CD4-positive, alpha-beta T cell treated with Interleukin-4 for 1 hour (primary cell): ENCODE measurements at regions not wholly inside any gene's neighbourhood (a gene's known extent, or its start where the extent isn't known, plus 50 kb on each side); places are given as distances from the start of the nearest gene placed in this dataset.
A peak's percentile ranks its signal among the peaks of the same experiment; 100 is the strongest.
"Not testable (repeated sequence)": the region's sequence is repeated elsewhere in the genome, so short reads cannot be mapped to it uniquely, and the experiment has no call there.

Source experiments
- DNase-seq, 2 donors: peaks; one replicate each; pipeline ENCODE4 v3.0.0-alpha.2; 2020 to 2022

DNA sequence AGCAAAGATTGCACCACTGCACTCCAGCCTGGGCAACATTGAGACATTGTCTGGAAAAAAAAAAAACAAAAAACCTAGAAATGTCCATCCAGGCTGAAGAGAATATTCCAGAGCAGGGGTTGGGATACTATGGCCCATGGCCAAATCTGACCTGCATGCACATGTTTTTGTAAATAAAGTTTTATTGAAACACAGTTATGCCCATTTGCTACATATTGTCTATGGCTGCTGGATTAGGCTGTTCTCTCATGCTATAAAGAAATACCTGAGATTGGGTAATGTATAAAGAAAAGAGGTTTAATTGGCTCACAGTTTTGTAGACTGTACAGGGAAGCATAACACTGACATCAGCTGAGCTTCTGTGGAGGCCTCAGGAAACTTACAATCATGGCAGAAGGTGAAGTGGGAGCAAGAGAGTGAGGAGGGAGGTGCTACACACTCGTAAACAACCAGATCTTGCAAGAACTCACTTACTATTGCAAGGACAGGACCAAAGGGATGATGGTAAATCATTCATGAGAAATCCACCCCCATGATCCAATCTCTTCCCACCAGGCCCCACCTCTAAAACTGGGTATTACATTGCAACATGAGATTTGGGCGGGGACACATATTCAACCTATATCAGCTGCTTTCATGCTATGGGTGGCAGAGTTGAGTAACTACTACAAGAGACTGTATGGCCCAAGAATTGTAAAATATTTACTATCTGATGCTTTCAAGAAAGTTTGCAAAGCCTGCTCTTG is 137.8 kb upstream of the ROPN1B start:
- not testable (repeated sequence) for DNase-seq

DNA sequence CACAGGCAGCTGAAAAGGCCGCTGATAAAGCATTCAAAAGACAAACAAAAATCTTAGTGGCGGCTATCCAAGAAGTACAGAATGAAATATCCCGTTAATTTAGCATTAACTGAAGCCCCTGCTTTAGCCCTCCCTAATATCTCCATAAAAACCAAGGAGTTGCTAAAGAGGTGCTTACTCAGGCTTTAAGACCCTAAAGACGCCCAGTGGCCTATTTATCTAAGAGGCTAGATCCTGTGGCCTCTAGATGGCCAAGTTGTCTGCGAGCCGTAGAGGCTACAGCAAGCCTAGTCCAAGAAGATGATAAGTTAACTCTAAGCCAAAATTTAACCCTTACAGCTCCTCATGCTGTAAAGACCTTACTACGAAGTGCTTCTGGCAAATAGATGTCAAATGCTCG is 133.4 kb upstream of the ROPN1B start:
- not testable (repeated sequence) for DNase-seq

DNA sequence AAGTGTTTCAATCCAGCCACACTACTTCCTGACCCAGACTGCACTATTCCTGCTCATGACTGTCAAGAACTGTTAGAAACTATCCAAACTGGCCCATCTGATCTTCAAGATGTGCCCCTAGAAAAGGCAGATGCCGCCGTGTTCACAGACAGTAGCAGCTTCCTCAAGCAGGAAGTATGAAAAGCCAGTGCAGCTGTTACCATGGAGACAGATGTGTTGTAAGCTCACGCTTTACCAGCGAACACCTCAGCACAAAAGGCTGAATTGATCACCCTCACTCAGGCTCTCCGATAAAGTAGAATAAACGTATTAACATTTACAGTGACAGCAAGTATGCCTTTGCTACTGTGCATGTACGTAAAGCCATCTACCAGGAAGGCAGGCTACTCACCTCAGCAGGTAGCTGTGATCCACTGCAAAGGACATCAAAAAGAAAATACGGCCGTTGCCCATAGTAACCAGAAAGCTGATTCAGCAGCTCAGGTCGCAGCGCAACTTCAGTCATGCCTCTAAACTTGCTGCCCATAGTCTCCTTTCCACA is 132.9 kb upstream of the ROPN1B start:
- peak; percentile 70 to 83 for DNase-seq

DNA sequence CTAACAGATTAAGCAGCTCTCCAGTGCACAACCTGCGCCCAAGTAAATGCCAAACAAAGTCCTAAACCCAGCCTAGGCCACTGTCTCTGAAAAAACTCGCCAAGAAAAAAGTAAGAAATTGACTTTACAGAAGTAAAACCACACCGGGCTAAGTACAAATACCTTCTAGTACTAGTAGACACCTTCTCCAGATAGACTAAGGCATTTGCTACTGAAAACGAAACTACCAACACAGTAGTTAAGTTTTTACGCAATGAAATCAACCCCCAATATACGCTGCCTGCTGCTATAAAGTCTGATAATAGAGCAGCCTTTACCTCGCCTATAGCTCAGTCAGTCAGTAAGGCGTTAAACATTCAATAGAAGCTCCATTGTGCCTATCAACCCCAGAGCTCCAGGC is 132.2 kb upstream of the ROPN1B start:
- peak in 1 of 2 donors; percentile 53 for DNase-seq

DNA sequence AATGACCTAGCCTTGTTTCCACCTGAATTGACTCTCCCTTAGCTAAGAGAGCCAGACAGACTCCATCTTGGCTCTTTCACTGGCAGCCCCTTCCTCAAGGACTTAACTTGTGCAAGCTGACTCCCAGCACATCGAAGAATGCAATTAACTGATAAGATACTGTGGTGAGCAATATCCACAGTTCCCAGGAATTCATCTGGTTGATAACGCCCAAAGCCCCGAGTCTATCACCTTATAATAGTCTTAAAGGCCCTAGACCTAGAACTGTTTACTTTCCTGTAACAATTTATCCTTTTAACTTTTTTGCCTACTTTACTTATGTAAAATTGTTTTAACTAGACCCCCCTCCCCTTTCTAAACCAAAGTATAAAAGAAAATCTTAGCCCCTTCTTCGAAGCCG is 130.1 kb upstream of the ROPN1B start:
- not testable (repeated sequence) for DNase-seq

DNA sequence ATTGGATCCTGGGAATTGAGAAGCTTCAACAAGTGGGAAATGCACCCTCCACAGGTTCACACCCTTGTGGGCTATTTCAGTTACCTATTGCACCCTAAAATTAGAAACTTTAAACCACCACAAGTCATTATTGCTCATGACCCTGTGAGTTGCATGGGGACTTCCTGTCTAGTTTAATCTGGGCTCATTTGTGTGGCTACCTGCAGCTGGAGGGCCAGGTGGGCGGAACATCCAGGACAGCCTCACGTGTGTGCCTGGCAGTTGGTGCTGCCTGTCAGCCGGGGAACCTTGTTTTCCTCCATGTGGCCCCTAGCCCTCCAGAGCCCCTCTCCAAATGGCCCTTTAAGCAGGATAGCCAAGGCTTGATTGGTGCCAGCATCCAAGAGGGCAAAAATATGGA is 128.5 kb upstream of the ROPN1B start:
- not testable (repeated sequence) for DNase-seq

DNA sequence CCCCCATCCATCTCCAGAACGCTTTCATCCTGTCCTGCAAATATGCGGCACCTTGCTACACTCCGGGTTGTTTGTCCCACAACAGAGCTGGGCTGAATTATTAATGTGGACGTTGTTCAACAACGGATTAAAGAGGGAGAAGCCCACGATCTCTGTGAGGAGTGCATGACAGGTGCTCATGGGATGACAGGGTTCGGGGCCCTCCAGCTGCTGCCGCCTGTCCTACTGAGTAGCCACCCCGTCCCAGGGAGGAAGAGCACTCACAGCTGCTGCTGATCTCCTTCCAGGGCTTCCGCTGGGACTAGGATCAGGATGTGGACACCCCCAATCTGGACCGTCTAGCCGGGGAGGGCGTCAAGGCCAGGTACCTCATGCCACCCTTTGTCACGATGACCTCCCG is 121.0 kb upstream of the ROPN1B start:
- not testable (repeated sequence) for DNase-seq

DNA sequence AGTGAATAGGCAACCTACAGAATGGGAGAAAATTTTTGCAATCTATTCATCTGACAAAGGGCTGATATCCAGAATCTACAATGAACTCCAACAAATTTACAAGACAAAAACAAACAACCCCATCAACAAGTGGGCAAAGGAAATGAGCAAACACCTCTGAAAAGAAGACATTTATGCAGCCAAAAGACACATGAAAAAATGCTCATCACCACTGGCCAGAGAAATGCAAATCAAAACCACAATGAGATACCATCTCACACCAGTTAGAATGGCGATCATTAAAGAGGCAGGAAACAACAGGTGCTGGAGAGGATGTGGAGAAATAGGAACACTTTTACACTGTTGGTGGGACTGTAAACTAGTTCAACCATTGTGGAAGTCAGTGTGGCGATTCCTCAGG is 114.0 kb upstream of the ROPN1B start:
- not testable (repeated sequence) for DNase-seq

DNA sequence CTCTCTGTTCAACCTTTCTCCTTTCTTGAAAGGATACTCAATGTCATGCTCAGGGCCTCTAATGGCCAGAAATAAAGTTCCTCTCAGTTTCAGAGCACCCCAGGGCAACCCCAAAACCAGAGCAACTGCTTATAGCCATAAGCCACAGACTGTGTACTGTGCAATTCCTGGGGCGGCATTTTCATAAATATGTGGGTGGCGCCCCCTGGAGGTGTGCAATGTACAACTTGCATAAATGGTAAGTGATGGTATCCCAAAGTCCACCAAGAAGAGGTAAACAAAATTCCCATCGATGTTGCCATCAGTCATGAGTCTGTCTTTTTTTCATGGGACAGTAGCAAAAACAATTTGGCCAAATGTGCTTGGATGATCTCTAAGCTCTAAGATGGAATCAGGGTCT is 108.4 kb upstream of the ROPN1B start:
- not testable (repeated sequence) for DNase-seq

DNA sequence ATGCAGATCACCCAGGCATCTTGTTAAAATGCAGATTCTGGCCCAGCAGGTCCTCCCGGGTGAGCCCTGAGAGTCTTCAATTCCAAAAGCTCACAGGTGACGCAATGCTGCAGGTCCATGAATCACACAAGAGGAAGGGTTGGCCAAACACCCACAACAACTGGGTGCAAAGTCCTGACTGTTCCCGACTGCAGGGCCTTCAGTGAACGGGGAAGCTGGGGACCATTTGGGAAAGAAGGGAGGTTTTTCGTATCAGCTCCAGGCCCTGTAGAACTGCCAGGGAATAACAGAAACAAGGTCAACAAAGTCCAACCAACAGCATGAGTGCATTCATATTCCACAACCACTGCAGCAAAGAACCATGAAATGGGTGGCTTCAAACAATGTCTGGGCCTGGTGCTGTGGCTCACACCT is 106.1 kb upstream of the ROPN1B start:
- DNase-seq, result not testable (repeated sequence)

DNA sequence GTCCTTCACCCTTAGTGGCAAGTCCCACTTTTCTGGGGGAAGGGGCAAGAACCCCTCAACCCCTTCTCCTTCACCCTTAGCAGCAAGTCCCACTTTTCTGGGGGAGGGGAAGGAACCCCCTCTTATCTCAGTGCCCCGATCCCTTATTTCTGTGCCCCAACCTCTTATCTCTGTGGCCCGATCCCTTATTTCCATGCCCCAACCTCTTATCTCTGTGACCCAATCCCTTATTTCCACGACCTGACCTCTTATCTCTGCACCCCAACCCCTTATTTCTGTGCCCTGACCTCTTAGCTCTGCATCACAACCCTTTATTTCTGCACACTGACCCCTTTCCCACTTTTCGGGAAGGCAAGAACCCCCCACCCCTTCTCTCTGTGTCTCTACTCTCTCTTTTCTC is 104.4 kb upstream of the ROPN1B start:
- not testable (repeated sequence) for DNase-seq

DNA sequence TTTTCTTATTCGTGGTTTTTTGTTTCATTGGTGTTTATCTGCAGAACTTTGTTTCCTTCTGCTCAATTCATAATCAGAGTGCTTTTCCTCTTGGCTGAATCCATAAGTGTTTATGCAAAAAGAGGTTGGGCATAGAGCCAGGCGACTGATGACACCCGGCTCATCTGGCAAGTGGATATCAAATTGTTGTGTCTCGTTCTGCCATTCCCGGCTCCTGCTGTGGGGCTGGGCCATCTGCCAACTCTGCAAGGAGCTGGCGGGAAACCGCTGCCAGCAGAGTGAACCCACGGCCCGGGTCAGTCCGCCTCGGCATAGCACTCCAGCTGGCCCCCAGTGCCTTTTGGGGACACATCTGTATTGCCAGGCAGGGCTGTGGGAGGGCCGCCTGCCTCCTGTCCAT is 83.0 kb upstream of the ROPN1B start:
- DNase-seq, result not testable (repeated sequence)

DNA sequence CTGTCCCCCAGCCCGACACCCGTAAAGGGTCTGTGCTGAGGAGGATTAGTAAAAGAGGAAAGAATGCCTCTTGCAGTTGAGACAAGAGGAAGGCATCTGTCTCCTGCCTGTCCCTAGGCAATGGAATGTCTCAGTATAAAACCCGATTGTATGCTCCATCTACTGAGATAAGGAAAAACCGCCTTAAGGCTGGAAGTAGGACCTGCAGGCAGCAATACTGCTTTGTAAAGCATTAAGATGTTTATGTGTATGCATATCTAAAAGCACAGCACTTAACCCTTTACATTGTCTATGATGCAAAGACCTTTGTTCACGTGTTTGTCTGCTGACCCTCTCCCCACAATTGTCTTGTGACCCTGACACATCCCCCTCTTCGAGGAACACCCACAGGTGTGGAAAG is 69.8 kb upstream of the ROPN1B start:
- not testable (repeated sequence) for DNase-seq

DNA sequence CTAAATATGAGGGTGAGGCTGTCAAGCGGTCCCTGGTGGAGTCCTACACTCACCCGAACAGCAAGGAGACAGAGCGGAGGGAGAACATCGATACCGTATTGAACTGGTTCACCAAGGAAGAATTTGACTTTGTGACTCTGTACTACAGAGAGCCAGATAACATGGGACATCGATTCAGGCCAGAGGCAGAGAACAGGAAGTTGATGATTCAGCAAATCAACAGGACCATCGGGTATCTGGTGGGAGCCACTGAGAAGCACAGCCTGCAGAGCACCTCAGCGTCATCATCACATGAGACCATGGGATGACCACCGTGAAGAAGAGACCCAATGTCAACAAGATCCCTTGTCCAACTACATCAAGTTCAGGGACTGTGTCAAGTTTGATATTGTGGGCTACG is 67.5 kb upstream of the ROPN1B start:
- not testable (repeated sequence) for DNase-seq

DNA sequence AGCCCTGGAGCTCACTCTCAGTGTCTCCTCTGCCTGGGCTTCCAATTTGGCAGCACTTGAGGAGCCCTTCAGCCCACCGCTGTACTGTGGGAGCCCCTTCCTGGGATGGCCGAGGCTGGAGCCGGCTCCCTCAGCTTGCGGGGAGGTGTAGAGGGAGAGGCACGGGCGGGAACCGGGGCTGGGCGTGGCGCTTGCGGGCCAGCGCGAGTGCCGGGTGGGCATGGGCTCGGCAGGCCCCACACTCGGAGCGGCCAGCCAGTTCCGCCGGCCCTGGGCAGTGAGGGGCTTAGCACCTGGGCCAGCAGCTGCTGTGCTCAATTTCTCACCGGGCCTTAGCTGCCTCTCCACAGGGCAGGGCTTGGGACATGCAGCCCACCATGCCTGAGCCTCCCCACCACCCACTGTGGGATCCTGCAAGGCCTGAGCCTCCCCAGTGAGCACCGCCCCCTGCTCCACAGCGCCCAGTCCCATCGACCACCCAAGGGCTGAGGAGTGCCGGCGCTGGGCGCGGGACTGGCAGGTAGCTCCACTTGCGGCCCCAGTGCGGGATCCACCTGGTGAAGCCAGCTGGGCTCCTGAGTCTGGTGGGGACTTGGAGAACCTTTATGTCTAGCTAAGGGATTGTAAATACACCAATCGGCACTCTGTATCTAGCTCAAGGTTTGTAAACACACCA is 65.1 kb upstream of the ROPN1B start:
- not testable (repeated sequence) for DNase-seq

DNA sequence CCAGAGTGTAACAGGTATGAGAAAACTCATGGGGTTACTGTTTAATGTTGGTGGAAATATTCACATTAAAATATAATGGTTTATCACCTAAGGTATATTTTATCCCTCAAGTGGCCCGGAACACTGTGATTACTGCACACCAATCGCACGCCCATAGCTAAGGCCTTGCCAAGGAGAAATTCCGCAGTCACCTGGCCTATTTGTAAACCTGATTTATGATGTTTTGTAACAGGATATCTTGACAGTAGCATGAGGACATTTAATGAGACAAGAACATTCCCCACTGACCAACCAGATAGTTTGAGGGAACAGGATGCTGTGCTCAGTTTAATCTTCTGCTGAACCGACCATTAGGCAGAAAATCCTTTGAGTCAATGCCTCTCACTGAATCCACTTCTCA is 61.7 kb upstream of the ROPN1B start:
- DNase-seq, result not testable (repeated sequence)

DNA sequence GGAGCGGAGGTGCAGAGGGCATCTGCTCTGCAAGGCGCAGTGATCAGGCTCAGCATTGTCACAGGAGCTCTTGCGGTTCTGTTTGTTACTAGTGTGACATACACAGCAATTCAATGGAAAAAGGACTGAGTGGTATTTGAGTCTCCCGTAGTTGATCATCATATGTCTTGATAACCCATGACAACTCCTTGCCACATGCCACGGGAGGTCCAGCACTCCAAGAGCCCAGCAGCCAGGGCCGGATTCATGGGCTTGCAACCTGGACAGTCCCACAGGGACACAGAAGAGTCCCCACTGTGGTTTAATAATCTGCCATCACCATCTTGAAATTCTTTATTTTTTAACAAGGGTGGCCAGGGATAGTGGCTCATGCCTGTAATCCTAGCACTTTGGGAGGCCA is 58.1 kb upstream of the ROPN1B start:
- DNase-seq, result not testable (repeated sequence)

DNA sequence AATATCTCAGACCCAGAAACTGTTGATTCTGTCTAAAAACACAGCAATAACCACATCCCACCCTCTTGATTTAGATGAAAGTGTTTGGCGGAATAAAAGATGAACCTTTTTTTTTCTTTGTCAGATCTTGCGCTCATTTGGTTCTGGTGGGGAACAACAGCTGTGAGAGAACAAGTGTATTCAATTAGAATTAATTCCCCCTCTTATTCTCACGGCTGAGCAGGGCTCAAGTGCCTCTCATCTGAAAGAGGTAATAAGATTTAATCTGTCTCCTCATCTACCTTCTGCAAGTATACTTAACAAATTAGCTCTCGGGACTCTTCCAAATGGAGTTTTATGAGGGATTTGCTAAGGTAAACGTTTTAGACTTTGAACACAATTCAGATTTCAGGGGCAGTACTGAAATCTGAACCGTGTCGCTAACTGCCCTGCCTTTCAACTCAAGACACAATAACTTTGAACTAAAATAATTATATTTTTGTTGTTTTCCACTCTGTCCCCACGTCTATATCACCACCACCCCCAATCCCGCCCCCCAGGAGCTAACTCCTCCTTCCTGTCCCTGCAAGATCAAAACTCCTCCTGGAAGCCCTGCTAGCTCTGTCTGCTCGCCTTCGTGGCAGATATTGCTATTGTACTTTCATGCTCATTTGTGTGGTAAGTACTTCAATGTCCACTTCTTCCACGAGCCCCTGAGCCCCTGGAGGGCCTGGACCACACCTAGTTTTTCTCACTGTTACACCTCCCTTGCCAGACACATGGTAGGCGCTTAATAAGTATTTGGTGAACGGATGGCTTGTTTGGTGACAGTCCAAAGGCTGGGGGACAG is 54.2 kb upstream of the ROPN1B start:
- DNase-seq, result not testable (repeated sequence)

DNA sequence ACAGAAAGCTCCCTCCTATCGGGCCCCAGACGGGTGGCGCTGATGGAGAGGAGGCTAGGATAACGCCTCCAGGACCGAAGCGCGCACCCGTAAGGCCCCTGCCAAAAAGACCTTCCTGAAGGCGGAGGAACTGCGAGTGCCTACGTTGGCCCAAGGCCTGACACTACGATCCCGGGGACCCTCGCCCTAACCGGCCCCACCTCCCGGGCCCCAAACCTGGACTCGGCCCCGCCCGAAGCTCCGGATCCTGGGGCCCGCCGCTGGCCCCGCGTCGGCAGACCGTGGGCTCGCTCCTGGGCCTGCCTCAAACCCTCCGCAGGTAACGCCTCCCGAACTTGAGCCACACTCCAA is 53.6 kb upstream of the ROPN1B start:
- DNase-seq, result not testable (repeated sequence)

DNA sequence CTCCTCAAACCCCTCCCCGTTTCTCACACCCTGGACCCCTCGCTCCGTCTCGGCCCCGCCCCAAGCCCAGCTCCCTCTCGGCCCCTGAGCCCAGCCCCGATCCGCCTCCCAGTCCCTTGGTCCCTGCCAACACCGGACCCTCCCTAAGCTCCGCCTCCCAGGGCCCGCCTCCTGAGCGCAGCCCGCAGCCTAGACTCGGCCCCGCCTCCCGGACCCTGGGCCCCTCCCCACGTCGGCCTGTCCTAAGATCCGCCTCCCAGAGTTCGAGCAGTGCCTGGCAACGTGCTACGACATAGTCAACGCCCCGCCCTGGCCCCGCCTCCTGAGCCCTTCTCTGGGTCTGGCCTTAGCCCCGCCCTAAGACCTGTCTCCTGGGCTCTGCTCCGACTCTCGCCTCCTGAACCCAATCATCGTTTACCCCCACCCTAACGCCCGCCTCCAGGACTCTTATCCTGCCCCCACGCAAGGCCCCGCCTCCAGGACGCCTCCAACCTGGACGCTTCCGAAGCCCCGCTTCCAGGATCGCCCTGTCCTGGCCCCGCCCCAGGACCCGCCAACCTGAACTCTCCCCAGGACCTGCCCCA is 53.1 kb upstream of the ROPN1B start:
- DNase-seq, result peak; percentile 100

DNA sequence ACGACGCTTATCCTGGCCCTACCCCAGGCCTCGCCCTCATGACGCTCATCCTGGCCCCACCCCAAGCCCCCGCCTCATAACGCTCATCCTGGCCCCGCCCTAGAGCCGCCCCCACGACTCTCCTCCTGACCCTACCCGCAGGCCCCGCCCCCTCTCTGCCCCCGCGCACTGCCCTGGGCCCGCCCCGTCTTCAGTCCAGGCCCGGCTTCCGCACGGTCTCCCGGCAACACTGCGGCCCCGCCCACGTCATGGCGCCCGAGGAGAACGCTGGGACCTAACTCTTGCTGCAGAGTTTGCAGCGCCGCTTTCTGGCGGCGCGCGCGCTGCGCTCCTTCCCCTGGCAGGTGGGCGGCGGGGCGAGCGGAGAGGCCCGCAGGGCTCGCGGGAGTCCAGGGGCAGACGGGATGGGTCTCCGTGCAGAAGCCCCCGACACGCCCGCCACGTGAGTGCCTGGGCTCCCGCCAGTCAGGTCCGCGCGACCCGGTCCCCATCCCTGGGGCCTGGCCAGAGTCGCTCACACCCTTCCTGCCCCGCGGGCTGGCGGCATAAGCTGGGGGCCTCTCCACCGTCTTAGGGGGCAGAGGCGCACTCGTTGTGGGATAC is 52.5 kb upstream of the ROPN1B start:
- no peak for DNase-seq

DNA sequence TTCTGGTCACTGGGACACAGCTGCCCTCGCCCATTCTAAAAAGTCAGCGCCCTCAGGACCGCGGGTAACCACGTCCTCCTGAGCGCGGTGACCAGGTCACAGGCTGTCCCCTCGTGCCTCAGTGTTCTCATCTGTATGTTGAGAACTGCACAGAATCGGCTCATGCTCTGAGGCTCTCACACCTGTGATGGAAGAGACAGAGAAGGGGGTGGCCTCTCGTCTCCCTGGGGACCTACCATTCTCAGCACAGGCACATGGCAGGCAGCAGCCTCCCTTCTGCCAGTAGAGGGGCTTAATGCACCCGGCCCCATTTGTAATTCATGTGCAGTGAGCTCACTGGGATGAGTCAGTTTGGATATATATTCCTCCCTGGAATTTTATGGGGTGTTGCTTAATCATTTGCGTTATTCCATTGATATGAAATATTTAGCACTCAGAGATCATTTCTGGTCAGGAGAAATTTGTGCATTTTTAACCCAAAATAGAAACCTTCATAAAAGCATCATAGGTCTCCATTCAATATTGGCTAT is 51.9 kb upstream of the ROPN1B start:
- peak; percentile 20 to 44 for DNase-seq
